ENCODE measurements at regions not wholly inside any gene's neighbourhood (a gene's known extent, or its start where the extent isn't known, plus 50 kb on each side); places are given as distances from the start of the nearest gene placed in this dataset.

DNA sequence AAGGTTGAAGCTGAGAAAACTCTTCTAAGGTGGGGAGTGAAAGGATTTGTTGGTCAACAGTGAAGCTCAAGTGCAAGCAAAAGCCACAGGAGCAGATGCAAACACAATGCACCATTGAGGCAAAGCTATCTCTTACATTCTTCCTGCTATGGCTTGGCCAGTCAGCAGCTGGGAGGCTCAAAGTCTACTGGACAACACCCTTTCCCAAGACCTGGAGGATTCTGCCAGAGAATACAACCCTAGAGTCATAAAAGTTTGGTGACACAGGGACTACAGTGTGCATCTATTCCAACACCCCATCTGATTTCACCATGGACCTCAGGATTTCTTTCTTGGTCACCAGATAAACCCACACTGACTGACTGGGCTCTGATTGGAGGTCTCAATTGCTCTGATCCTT, 342.0 kb downstream of the HRH4 start:
- TF ChIP-seq, protein P1, sequence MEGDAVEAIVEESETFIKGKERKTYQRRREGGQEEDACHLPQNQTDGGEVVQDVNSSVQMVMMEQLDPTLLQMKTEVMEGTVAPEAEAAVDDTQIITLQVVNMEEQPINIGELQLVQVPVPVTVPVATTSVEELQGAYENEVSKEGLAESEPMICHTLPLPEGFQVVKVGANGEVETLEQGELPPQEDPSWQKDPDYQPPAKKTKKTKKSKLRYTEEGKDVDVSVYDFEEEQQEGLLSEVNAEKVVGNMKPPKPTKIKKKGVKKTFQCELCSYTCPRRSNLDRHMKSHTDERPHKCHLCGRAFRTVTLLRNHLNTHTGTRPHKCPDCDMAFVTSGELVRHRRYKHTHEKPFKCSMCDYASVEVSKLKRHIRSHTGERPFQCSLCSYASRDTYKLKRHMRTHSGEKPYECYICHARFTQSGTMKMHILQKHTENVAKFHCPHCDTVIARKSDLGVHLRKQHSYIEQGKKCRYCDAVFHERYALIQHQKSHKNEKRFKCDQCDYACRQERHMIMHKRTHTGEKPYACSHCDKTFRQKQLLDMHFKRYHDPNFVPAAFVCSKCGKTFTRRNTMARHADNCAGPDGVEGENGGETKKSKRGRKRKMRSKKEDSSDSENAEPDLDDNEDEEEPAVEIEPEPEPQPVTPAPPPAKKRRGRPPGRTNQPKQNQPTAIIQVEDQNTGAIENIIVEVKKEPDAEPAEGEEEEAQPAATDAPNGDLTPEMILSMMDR (IDR thresholded peaks at IDR 0.05): no peak
- TF ChIP-seq EP300 (IDR thresholded peaks at IDR 0.05) (no peak), POLR2A (IDR thresholded peaks at IDR 0.05) (no peak)
